ENCODE measurements at regions not wholly inside any gene's neighbourhood (a gene's known extent, or its start where the extent isn't known, plus 50 kb on each side); places are given as distances from the start of the nearest gene placed in this dataset.

DNA sequence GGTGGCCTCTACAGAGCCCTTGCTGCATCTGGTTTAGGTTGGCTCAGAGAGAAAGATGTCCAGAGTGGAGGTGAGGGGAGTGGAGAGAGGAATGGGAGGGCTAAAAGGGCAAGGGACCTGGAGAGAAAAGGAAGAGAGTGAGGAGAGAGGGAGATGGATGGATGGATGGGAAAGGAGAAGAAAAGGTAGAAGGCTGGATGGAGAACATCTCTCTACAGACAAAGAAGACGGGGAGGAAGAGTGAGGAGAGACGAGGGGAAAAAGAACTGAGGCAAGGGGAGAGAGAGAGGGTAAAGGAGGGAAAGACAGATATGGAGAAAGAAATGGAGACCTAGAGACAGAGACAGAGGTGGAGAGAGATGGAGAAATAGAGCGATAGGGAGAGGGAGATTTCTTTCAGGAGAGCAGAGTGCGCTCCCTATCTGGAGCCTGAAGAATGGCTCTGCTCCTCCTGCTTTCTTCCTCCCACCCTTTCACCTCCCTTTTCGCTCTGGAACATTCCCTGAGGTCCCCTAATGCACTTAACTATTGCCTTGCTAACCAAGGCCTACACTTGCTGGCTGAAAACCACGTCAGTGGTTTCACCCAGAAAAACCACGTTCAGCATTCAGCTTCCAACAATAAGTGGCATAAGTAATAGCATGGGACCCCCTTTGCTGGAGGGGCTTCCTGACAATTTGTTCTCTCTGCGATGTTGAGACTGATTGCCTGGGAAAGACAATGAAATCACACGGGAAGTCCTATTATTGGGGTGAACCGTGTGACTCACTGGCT, 286.3 kb downstream of the CDH26 start:
- intact Hi-C loops (cut with DNase I) = no loop called here
- Histone ChIP-seq H3K4me1 (ENCODE audit: control insufficient read depth in 2 of 3, insufficient read depth in 2 of 3, low read depth in 1 of 3, low read length in 3 of 3) (no peaks in the 10 kb centered on the region), H3K4me3 (ENCODE audit: low read length in 3 of 3) (no peak overlapping the region), H3K27ac (ENCODE audit: low read depth in 2 of 2, low read length in 2 of 2) (no peak overlapping the region), H3K9ac (ENCODE audit: low read length in 3 of 3) (no peak overlapping the region), H3K36me3 (ENCODE audit: control insufficient read depth in 2 of 3, insufficient read depth in 3 of 3, low read length in 3 of 3) (no peaks in the 10 kb centered on the region), H3K27me3 (ENCODE audit: control insufficient read depth, insufficient read depth, low read length) (no peaks in the 10 kb centered on the region), H3K9me3 (ENCODE audit: control insufficient read depth in 2 of 3, insufficient read depth in 1 of 3, low read length in 3 of 3) (no peaks in the 10 kb centered on the region)
- no peak for DNase-seq
- TF ChIP-seq, protein P1, sequence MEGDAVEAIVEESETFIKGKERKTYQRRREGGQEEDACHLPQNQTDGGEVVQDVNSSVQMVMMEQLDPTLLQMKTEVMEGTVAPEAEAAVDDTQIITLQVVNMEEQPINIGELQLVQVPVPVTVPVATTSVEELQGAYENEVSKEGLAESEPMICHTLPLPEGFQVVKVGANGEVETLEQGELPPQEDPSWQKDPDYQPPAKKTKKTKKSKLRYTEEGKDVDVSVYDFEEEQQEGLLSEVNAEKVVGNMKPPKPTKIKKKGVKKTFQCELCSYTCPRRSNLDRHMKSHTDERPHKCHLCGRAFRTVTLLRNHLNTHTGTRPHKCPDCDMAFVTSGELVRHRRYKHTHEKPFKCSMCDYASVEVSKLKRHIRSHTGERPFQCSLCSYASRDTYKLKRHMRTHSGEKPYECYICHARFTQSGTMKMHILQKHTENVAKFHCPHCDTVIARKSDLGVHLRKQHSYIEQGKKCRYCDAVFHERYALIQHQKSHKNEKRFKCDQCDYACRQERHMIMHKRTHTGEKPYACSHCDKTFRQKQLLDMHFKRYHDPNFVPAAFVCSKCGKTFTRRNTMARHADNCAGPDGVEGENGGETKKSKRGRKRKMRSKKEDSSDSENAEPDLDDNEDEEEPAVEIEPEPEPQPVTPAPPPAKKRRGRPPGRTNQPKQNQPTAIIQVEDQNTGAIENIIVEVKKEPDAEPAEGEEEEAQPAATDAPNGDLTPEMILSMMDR (IDR thresholded peaks at IDR 0.05; ENCODE audit: borderline replicate concordance, extremely low read depth, insufficient read depth) = no peak
- no peak for FAIRE-seq

DNA sequence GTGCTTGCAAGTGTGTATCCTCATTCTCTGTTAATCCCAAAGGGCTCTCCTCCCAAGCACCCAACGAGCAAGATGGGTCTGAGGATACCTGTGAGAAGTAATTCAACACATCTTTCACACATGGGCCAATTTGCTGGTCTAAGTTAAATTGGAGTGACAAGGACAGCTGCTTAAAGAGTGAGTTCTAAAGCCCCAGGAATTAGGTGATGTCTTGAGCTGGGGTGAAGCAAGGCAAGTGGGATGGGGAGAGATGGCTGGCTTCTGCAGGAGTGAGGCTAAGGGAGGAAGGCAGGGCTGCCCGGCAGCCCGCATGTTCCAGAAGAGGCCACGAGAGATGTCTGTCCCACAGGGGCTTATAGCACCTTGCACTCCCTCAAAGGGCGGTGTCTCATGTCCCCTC, 288.5 kb downstream of the CDH26 start:
- Histone ChIP-seq H3K36me3 (ENCODE audit: control insufficient read depth in 2 of 3, insufficient read depth in 3 of 3, low read length in 3 of 3) (no peaks in the 10 kb centered on the region), H3K4me3 (ENCODE audit: low read length in 3 of 3) (no peak overlapping the region), H3K27ac (ENCODE audit: low read depth in 2 of 2, low read length in 2 of 2) (no peak overlapping the region), H3K9me3 (ENCODE audit: control insufficient read depth in 2 of 3, insufficient read depth in 1 of 3, low read length in 3 of 3) (no peaks in the 10 kb centered on the region), H3K9ac (ENCODE audit: low read length in 3 of 3) (no peak overlapping the region), H3K27me3 (ENCODE audit: control insufficient read depth, insufficient read depth, low read length) (no peaks in the 10 kb centered on the region), H3K4me1 (ENCODE audit: control insufficient read depth in 2 of 3, insufficient read depth in 2 of 3, low read depth in 1 of 3, low read length in 3 of 3) (no peaks in the 10 kb centered on the region)
- DNase-seq (no peak), FAIRE-seq (no peak)
- TF ChIP-seq, protein P1 (IDR thresholded peaks at IDR 0.05; ENCODE audit: borderline replicate concordance, extremely low read depth, insufficient read depth) = no peak
- intact Hi-C loops (cut with DNase I) = no loop called here

DNA sequence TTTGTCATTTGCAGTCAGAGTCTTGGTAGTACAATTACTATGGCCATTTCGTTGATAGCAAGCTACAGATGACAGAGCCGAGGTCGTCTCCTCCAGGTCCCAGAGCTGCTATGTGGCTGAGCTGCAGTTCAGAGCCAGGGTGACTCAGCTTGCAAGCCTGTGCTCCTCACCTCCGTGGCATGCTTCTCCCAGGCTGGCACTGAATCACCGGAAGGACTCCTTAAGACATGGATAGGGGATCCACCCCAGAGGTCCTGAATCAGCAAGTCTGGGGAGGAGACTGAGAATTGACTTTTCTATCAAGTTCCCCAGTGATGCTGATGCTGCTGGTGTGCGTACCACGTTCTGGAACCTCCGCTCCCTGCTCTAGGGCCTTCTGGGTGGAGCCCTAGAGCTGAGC, 291.2 kb downstream of the CDH26 start:
- DNase-seq = no peak
- intact Hi-C loops (cut with DNase I) = no loop called here
- Histone ChIP-seq H3K4me3 (ENCODE audit: low read length in 3 of 3) (no peak overlapping the region), H3K9me3 (ENCODE audit: control insufficient read depth in 2 of 3, insufficient read depth in 1 of 3, low read length in 3 of 3) (no peaks in the 10 kb centered on the region), H3K36me3 (ENCODE audit: control insufficient read depth in 2 of 3, insufficient read depth in 3 of 3, low read length in 3 of 3) (no peaks in the 10 kb centered on the region), H3K9ac (ENCODE audit: low read length in 3 of 3) (no peak overlapping the region), H3K4me1 (ENCODE audit: control insufficient read depth in 2 of 3, insufficient read depth in 2 of 3, low read depth in 1 of 3, low read length in 3 of 3) (no peaks in the 10 kb centered on the region), H3K27ac (ENCODE audit: low read depth in 2 of 2, low read length in 2 of 2) (no peak overlapping the region), H3K27me3 (ENCODE audit: control insufficient read depth, insufficient read depth, low read length) (no peaks in the 10 kb centered on the region)
- TF ChIP-seq, protein P1 (IDR thresholded peaks at IDR 0.05; ENCODE audit: borderline replicate concordance, extremely low read depth, insufficient read depth) = no peak
- no peak for FAIRE-seq

DNA sequence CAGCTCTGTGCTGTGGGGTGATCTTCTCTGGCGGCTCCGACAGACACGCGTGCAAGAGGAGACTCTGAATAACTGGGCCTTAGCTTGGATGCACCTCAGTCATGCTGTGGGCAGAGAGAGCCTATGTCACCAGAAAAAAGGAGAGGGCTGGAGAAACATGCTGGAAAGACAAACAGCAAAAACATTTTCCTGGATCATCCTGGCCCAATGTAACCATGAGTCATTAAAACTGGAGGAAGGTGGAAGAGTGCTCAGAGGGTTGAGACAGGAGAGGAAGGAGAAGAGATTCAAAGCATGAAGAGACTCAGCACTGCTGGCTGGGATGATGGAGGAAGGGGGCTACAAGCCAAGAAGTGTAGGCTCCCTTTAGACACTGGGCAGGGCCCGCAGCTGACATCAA, 292.0 kb downstream of the CDH26 start:
- intact Hi-C loops (cut with DNase I) = no loop called here
- no peaks in the 10 kb centered on the region for H3K9me3 ChIP-seq (ENCODE audit: control insufficient read depth in 2 of 3, insufficient read depth in 1 of 3, low read length in 3 of 3)
- DNase-seq = no peak
- H3K27ac ChIP-seq (ENCODE audit: low read depth in 2 of 2, low read length in 2 of 2) = no peak overlapping the region
- H3K4me3 ChIP-seq (ENCODE audit: low read length in 3 of 3) = no peak overlapping the region
- no peak overlapping the region for H3K9ac ChIP-seq (ENCODE audit: low read length in 3 of 3)
- TF ChIP-seq, protein P1 (IDR thresholded peaks at IDR 0.05; ENCODE audit: borderline replicate concordance, extremely low read depth, insufficient read depth) = no peak
- no peak for FAIRE-seq
- peaks cover 0 to 4% (median 0%) of the 10 kb centered on the region in 3 donors for H3K4me1 ChIP-seq (ENCODE audit: control insufficient read depth in 2 of 3, insufficient read depth in 2 of 3, low read depth in 1 of 3, low read length in 3 of 3)
- no peaks in the 10 kb centered on the region for H3K27me3 ChIP-seq (ENCODE audit: control insufficient read depth, insufficient read depth, low read length)
- no peaks in the 10 kb centered on the region for H3K36me3 ChIP-seq (ENCODE audit: control insufficient read depth in 2 of 3, insufficient read depth in 3 of 3, low read length in 3 of 3)

Data from kidney (tissue), 13 donors.